Muscle layer of colon (tissue), 2 donors: ENCODE measurements at regions not wholly inside any gene's neighbourhood (a gene's known extent, or its start where the extent isn't known, plus 50 kb on each side); places are given as distances from the start of the nearest gene placed in this dataset.

Experiments used
- H3K27ac ChIP-seq: one replicate; pipeline ENCODE4 v1.7.0; 2013; ENCODE audit warnings: low read depth, mild to moderate bottlenecking, low read length, moderate library complexity
- H3K27me3 ChIP-seq, 2 donors: one replicate each; pipeline ENCODE4 v1.7.0; 2013; ENCODE audit warnings: low read length in 2 of 2, mild to moderate bottlenecking in 2 of 2; ENCODE audit not compliant: insufficient read depth in 2 of 2, control insufficient read depth in 1 of 2
- H3K36me3 ChIP-seq: one replicate; pipeline ENCODE4 v1.7.0; 2013; ENCODE audit warnings: mild to moderate bottlenecking, low read length; ENCODE audit not compliant: insufficient read depth
- H3K4me1 ChIP-seq: one replicate; pipeline ENCODE4 v1.7.0; 2013; ENCODE audit warnings: mild to moderate bottlenecking, low read length; ENCODE audit not compliant: insufficient read depth
- H3K4me3 ChIP-seq, 2 donors: one replicate each; pipeline ENCODE4 v1.7.0; 2013; ENCODE audit warnings: low read length in 2 of 2, low read depth in 1 of 2, mild to moderate bottlenecking in 1 of 2, moderate library complexity in 1 of 2
- H3K9ac ChIP-seq: one replicate; pipeline ENCODE4 v1.7.0; 2013; ENCODE audit warnings: low read length
- H3K9me3 ChIP-seq: one replicate; pipeline ENCODE4 v1.7.0; 2013; ENCODE audit warnings: mild to moderate bottlenecking, low read length
- donor health status: abdominal sarcoma.
- donor health status: Adenocarcinoma of cecum.

DNA sequence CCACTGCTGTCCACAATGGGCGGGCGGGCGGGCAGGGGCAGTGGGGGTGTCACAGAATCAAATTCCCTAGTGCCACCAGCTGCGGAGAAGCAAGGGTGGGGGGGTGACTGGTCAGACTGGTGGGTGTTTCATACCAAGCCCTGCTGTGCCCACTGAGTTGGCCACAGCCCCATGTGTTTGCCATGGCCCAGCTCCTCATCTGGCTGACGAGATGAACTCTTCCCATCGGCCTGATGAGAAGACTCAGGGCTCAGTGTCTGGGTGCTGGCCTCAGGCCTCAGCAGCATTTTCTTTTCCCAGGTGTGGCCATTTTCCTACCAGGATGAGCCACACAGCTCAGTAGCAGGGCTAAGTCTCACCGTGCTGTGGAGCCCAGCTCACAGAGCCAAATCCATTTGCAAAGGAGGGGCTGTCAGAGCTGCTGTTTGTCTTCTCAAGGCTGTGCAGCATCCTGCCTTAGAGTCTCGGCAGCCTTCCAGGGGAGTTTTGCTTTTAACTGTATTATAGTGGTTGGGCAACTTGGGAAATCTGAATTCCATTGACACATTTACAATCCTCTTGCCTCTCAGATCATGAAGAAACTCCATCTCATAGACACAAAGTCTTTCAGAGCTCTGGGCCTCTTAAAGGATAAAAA lies 176.8 kb downstream of the ABHD5 start:
- Histone ChIP-seq H3K36me3 (no peaks in the 10 kb centered on the region), H3K27ac (no peak overlapping the region), H3K4me3 (no peak overlapping the region), H3K9me3 (no peaks in the 10 kb centered on the region), H3K4me1 (no peaks in the 10 kb centered on the region), H3K27me3 (no peaks in the 10 kb centered on the region), H3K9ac (no peak overlapping the region)

DNA sequence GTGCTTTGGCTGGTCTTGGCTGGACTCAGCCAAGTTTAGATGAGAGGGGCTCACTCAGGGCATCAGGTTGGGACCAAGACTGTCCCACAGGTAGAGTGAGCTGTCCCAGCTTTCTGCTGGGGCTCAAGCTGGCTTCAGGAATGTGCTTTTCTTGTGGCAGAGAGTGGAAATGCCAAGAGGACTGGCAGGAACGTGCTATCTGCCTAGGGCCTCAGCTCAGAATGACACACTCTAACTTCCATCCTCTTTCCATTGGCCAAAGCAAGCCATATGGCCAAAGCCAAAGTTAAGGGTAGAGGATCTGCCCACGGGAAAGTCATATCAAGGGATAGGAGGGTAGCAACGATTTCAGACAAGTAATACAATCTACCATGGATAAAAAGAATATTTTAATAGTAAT lies 178.8 kb downstream of the ABHD5 start:
- Histone ChIP-seq H3K27ac (no peak overlapping the region), H3K4me3 (no peak overlapping the region), H3K4me1 (no peaks in the 10 kb centered on the region), H3K27me3 (no peaks in the 10 kb centered on the region), H3K9me3 (no peaks in the 10 kb centered on the region), H3K9ac (no peak overlapping the region), H3K36me3 (no peaks in the 10 kb centered on the region)

DNA sequence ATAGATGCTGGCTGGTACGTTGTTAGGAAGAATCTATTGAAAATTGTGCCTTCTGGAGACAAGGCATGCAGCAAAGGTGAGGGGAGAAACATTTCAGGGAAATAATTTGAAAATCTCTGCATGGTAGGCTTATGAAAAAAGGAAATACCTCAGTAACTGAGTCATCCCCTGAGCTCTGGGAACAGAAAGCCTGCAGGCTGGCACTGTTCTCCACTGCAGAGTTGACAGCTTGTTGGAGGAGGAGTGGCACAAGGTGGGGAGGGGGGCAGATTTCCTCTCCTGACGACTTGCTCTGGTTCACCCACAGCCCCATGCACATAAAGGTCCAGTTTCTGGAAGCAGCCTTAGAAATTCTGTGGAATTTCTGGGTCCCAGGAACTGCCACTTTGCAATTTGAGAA lies 179.4 kb downstream of the ABHD5 start:
- H3K27ac ChIP-seq = no peak overlapping the region
- no peaks in the 10 kb centered on the region for H3K27me3 ChIP-seq
- H3K36me3 ChIP-seq = no peaks in the 10 kb centered on the region
- no peak overlapping the region for H3K4me3 ChIP-seq
- no peak overlapping the region for H3K9ac ChIP-seq
- H3K4me1 ChIP-seq = no peaks in the 10 kb centered on the region
- H3K9me3 ChIP-seq = no peaks in the 10 kb centered on the region

DNA sequence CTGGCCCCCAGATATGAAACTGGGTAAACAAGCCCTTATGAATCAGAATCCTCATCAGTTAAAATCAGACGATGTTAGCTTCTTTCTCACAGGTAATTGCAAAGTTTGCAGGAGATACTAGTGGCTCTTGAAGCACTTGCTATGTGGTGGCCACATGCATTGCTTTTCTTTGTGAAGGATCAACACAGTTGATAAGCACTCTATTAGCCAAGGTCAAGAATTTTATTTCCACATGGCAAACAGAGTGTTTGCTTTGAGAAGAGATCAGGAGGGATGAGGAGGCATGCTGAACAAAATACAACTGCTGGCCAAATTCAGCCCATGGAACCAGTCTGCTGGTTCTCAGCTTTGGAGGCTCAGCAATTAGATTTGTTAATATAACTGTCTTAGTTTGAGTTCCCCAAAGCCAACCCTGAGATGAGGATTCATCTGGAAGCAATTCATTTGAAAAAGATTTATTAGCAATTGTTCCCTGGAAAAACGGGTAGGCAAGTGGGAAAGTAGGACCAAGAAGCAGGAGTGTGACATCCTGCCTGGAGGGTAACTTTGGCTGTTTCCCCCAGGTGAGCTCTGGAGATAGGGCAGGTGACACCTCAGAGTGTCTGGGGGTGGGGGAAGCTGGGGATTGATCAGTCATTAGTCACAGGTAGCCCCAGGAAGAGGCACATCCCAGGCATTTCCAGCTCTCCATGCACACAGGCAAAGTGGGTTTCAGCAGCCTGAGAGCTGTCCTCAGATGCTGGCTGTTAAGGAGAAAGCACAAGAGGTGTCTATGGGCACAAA lies 180.3 kb downstream of the ABHD5 start:
- Histone ChIP-seq H3K4me1 (no peaks in the 10 kb centered on the region), H3K27ac (no peak overlapping the region), H3K9ac (no peak overlapping the region), H3K4me3 (no peak overlapping the region), H3K9me3 (no peaks in the 10 kb centered on the region), H3K36me3 (no peaks in the 10 kb centered on the region), H3K27me3 (no peaks in the 10 kb centered on the region)

DNA sequence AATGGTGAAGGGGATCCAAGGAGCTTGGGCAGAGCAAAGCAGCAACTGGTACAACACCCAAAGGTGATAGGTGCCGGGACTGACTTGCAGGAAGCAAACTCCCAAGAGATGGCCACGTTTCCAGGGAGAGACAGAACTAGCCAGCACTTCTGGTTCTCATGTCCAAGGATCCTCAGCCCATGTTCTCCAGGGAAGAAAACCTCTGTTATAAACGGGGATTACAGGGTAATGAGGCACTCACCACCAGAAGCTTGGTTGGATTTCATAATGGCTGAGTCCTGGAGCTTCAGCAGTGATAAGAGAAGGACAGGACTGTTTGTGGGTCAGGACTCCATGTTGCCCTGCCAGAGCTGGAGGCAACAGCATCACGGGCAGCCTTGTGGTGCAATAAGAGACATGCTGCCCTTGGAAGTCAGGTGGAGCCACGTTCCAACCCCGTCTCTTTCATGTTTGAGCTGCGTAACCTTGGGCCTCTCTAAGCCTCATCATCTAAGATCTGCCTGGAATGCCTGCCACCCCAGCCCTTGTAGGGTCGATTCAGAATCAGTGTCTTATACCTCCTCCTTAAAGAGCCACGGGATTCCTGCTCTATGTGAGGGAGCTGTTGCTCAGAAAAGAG lies 181.0 kb downstream of the ABHD5 start:
- no peak overlapping the region for H3K27ac ChIP-seq
- H3K9me3 ChIP-seq = no peaks in the 10 kb centered on the region
- no peaks in the 10 kb centered on the region for H3K36me3 ChIP-seq
- H3K9ac ChIP-seq = no peak overlapping the region
- no peak overlapping the region for H3K4me3 ChIP-seq
- H3K4me1 ChIP-seq = no peaks in the 10 kb centered on the region
- no peaks in the 10 kb centered on the region for H3K27me3 ChIP-seq

DNA sequence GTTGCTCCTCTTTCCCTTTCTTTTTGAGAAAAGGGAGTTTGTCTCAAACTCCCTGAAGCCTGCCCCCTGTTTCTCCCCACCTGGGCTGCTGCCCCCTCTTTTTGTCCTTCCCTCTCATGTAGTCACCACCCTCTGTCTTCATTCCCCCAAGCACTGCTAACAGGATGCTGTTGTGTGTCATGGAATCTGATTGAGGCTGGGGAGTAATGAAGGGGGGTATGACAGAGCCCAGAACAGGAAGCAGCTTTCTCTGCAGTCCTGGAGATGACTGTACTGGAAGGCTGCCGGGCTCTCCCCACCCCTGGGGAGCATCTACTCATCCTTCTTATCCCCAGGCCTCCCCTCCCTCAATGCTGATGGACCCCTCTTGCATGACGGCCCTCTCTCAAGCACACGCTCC lies 181.6 kb downstream of the ABHD5 start:
- no peaks in the 10 kb centered on the region for H3K36me3 ChIP-seq
- H3K27ac ChIP-seq = no peak overlapping the region
- H3K27me3 ChIP-seq = no peaks in the 10 kb centered on the region
- no peak overlapping the region for H3K4me3 ChIP-seq
- H3K9ac ChIP-seq = no peak overlapping the region
- no peaks in the 10 kb centered on the region for H3K9me3 ChIP-seq
- no peaks in the 10 kb centered on the region for H3K4me1 ChIP-seq

DNA sequence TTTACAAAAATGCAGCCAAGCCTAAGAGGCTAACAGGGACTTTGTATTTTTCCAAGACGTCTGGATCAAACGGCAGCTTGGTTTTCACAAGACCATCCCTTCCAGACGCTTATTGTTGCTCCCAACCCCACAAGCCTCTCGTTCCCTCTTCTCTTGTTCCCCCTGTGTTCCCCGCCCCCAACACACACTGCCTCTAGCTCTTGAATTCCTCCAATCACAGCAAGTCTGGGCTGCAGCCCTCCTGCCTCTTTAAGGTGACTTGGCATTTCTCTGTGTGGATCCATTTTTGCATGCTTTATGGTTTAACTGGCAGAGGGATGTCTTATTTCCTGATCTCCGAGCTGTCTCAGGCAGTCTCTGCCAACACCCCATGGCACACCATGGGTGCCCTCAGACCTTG lies 182.2 kb downstream of the ABHD5 start:
- Histone ChIP-seq H3K4me3 (no peak overlapping the region), H3K9me3 (no peaks in the 10 kb centered on the region), H3K27ac (no peak overlapping the region), H3K4me1 (no peaks in the 10 kb centered on the region), H3K27me3 (no peaks in the 10 kb centered on the region), H3K9ac (no peak overlapping the region), H3K36me3 (no peaks in the 10 kb centered on the region)

DNA sequence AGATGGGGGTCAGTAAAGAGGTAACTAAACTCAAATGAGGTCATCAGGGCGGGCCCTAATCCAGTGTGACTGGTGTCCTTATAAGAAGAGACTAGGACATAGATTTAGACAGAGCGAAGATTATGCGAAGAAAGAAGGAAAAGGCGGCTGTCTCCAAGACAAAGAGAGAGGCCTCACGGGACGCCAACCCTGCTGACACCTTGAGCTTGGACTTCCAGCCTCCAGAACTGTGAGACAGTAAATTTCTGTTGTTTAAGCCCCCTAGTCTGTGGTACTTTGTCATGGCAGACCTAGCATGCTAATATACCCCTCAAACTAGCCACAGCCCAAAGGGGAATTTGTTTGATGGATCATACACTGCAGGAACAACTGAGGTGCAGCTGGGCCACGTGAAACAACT lies 183.0 kb downstream of the ABHD5 start:
- Histone ChIP-seq H3K4me3 (no peak overlapping the region), H3K4me1 (no peaks in the 10 kb centered on the region), H3K9ac (no peak overlapping the region), H3K9me3 (no peaks in the 10 kb centered on the region), H3K36me3 (no peaks in the 10 kb centered on the region), H3K27ac (no peak overlapping the region), H3K27me3 (no peaks in the 10 kb centered on the region)

DNA sequence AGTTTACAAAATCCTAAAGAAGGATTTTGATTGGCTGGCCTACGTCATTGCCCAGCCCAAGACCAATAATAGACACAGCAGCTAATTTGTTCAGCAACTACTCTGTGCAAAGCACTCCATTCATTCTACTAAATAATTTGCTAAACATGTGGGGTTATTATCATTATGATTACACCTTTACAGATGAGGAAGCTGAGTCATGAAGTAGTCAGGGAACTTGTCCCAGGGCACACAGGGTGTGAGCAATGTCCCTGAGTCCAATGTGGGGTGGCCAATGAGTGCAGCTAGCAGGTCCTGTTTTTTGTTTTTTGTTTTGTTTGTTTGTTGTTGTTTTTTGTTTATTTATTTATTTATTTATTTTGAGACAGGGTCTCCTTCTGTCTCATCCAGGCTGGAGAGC lies 183.6 kb downstream of the ABHD5 start:
- Histone ChIP-seq H3K4me1 (no peaks in the 10 kb centered on the region), H3K27me3 (no peaks in the 10 kb centered on the region), H3K27ac (no peak overlapping the region), H3K9me3 (no peaks in the 10 kb centered on the region), H3K36me3 (no peaks in the 10 kb centered on the region), H3K9ac (no peak overlapping the region), H3K4me3 (no peak overlapping the region)

DNA sequence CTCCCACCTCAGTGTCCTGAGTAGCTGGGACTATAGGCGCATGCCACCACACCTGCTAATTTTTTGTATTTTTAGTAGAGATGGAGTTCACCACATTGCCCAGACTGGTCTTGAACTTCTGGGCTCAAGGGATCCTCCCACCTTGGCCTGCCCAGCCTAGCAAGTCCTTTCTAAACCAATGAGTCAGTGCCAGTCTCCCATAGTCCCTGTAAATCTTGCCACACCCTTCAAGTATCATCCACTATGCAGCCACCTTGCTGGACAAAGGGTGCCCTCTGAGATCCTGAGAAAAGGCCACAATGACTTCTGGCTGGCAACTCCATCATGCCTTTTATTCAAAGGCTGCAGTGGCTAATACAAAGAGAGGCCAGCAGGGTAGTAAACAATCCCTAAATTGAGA lies 184.0 kb downstream of the ABHD5 start:
- H3K4me1 ChIP-seq = no peaks in the 10 kb centered on the region
- H3K9ac ChIP-seq = no peak overlapping the region
- H3K27me3 ChIP-seq = no peaks in the 10 kb centered on the region
- no peak overlapping the region for H3K4me3 ChIP-seq
- H3K27ac ChIP-seq = no peak overlapping the region
- H3K36me3 ChIP-seq = no peaks in the 10 kb centered on the region
- no peaks in the 10 kb centered on the region for H3K9me3 ChIP-seq

DNA sequence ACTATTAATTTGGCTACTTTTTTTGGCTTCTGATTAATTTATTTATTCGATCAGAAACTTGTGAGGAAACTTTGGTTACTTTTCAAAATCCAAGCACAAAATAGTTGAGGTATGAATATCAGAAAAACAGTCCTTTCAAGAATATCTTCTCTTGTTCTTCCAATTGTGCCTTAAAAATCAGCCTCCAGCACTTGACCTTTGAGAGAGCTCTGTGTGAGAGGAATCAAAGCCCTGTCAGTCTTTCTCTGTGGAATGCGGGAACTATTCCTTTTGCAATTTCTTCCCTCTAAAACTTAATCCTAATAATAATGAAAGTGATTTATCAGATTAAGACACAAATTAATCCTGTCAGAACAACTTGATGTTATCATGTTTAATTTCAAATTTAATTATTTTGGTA lies 185.9 kb downstream of the ABHD5 start:
- Histone ChIP-seq H3K4me3 (no peak overlapping the region), H3K9me3 (no peaks in the 10 kb centered on the region)

DNA sequence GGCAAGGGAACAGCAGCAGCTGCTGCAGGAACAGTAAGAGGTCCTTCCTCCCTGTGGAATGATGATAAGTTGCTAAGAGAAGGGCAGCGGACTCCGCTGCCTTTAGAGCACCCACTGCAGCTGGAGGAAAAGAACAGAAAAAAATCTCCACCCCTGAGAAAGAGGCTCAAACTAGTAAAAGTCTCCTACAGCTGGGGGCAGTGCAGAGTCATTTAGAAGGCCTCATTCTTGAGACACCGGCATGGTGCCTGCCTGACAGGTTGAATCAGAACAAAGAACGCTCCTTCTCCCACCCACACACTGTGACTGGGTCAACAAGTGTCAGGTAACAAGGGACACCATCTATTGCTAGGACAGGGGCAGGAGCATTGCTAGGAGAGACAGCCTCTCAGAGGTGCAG lies 188.4 kb downstream of the ABHD5 start:
- H3K9ac ChIP-seq = no peak overlapping the region
- H3K27me3 ChIP-seq = no peaks in the 10 kb centered on the region
- H3K27ac ChIP-seq = no peak overlapping the region
- no peak overlapping the region for H3K4me3 ChIP-seq
- no peaks in the 10 kb centered on the region for H3K36me3 ChIP-seq
- H3K4me1 ChIP-seq = no peaks in the 10 kb centered on the region
- no peaks in the 10 kb centered on the region for H3K9me3 ChIP-seq

More for the DNA sequence above, 185.9 kb downstream of the ABHD5 start:
- Histone ChIP-seq H3K27ac (no peak overlapping the region), H3K9ac (no peak overlapping the region), H3K27me3 (no peaks in the 10 kb centered on the region), H3K4me1 (no peaks in the 10 kb centered on the region), H3K36me3 (no peaks in the 10 kb centered on the region)
